H1 (cell line): ENCODE measurements at regions not wholly inside any gene's neighbourhood (a gene's known extent, or its start where the extent isn't known, plus 50 kb on each side); places are given as distances from the start of the nearest gene placed in this dataset.

Experiments
- BRCA1 ChIP-seq: IDR thresholded peaks from 2 replicates; pipeline ENCODE4 v1.6.1; 2012; ENCODE audit warnings: low read depth, low read length, improper control_type of control experiment
- GABPA ChIP-seq: IDR thresholded peaks from 2 replicates; pipeline ENCODE4 v1.6.1; 2011; ENCODE audit warnings: mild to moderate bottlenecking, low read length, moderate library complexity, borderline replicate concordance; ENCODE audit not compliant: insufficient read depth
- HDAC2 ChIP-seq, 2 experiments: fragments of 300-600 bp in 1 of 2; sonication (generic) in 1 of 2; IDR thresholded peaks; 2 replicates each; pipeline ENCODE4 v1.6.1; 2011 to 2012; ENCODE audit warnings: low read depth in 2 of 2, low read length in 2 of 2, mild to moderate bottlenecking in 2 of 2, moderate library complexity in 2 of 2, borderline replicate concordance in 1 of 2, inconsistent platforms in 1 of 2

DNA sequence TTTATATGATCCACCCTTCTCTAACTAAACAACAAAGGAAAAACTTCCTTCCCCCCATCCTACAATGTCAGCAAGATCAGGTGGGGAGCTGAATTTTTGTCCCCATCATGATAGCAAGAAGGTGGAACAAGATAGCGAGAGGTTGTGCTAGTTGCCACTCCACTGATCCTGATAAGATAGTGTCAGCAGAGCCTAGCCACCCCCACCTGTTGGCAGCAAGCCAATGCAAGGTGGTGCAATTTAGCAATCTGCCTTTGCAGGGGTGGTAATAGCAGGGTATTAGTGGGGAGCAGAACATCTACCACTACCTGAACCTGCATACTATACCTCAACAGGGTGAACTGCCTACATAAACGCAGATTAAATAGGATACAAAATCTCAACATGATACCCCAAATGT is 80.2 kb upstream of the MAMLD1 start (continued):
- TF ChIP-seq BRCA1 (no peak), GABPA (no peak), HDAC2 (IDR thresholded peaks at IDR 0.05; ENCODE audit: borderline replicate concordance in 1 of 2, low read depth in 2 of 2, low read length in 2 of 2) (no peak)
- TF ChIP-seq, all 59 proteins: peak for 0
